NCI-H1694 treated with DMSO at 0.1 percent for 48 hours (cell line): ENCODE measurements at regions not wholly inside any gene's neighbourhood (a gene's known extent, or its start where the extent isn't known, plus 50 kb on each side); places are given as distances from the start of the nearest gene placed in this dataset.
"Not testable (repeated sequence)": the region's sequence is repeated elsewhere in the genome, so short reads cannot be mapped to it uniquely, and the experiment has no call there.

Source experiments
- DNase-seq: peaks from one replicate; lab custom pipeline; 2025; lab: John Stamatoyannopoulos, UW

GRCh38 chr6:155676346-155676745 is 220.7 kb upstream of the NOX3 start:
- DNase-seq = no peak

- no peak for DNase-seq
Measured at GRCh38 chr6:155670655-155671054, 215.0 kb upstream of the NOX3 start.

- no peak for DNase-seq
Measured at GRCh38 chr6:155660251-155660977, 204.8 kb upstream of the NOX3 start.

- DNase-seq = no peak
Measured at GRCh38 chr6:155656024-155656423, 200.4 kb upstream of the NOX3 start.

GRCh38 chr6:155654474-155654873 is 198.8 kb upstream of the NOX3 start:
- DNase-seq = no peak

GRCh38 chr6:155648301-155648700 is 192.7 kb upstream of the NOX3 start:
- DNase-seq = no peak

GRCh38 chr6:155647354-155647753 is 191.7 kb upstream of the NOX3 start:
- DNase-seq = no peak

GRCh38 chr6:155646443-155646842 is 190.8 kb upstream of the NOX3 start:
- DNase-seq = no peak

GRCh38 chr6:155645325-155645724 is 189.7 kb upstream of the NOX3 start:
- no peak for DNase-seq

- no peak for DNase-seq
Measured at GRCh38 chr6:155641603-155642002, 186.0 kb upstream of the NOX3 start.

GRCh38 chr6:155638200-155638599 is 182.6 kb upstream of the NOX3 start:
- no peak for DNase-seq

- DNase-seq = no peak
Measured at GRCh38 chr6:155635416-155635815, 179.8 kb upstream of the NOX3 start.

GRCh38 chr6:155630085-155630484 is 174.4 kb upstream of the NOX3 start:
- DNase-seq = no peak

GRCh38 chr6:155629652-155630051 is 174.0 kb upstream of the NOX3 start:
- no peak for DNase-seq

- no peak for DNase-seq
Measured at GRCh38 chr6:155628306-155628705, 172.7 kb upstream of the NOX3 start.

GRCh38 chr6:155627722-155628212 is 172.1 kb upstream of the NOX3 start:
- DNase-seq = not testable (repeated sequence)

- no peak for DNase-seq
Measured at GRCh38 chr6:155623450-155624178, 168.0 kb upstream of the NOX3 start.

- no peak for DNase-seq
Measured at GRCh38 chr6:155614606-155615005, 159.0 kb upstream of the NOX3 start.

- DNase-seq = no peak
Measured at GRCh38 chr6:155611742-155612141, 156.1 kb upstream of the NOX3 start.

- DNase-seq = no peak
Measured at GRCh38 chr6:155604991-155605390, 149.4 kb upstream of the NOX3 start.

GRCh38 chr6:155599561-155599960 is 143.9 kb upstream of the NOX3 start:
- no peak for DNase-seq

- DNase-seq = no peak
Measured at GRCh38 chr6:155599160-155599559, 143.5 kb upstream of the NOX3 start.

- DNase-seq = no peak
Measured at GRCh38 chr6:155595284-155595683, 139.6 kb upstream of the NOX3 start.
